ENCODE measurements at regions not wholly inside any gene's neighbourhood (a gene's known extent, or its start where the extent isn't known, plus 50 kb on each side); places are given as distances from the start of the nearest gene placed in this dataset.

DNA sequence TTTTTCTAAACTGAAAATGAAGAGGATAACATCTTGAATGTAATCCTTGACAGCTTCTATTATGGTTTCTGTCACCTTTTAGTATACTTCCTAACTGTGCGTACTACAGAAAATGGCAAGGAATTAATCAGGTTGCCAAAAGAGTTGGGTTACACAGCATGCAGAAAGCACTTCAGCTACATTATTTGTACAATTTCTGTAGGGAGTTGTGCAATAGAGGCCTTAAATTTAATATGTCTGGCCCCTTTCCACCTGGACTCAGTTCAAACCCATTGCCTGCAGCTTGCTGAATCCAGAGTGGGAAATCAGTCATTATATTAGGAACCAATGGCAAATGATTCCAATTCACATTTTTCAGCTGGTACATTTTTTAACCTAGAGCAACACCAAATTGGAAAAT, 549.7 kb downstream of the CSNK1G3 start:
- Histone ChIP-seq H3K4me1 (ENCODE audit: insufficient read depth, low read length) (no peaks in the 10 kb centered on the region), H4K5ac (ENCODE audit: insufficient read length, low read depth, low read length) (no peak overlapping the region), H3T11ph (ENCODE audit: low read length) (no peak overlapping the region), H2BK5ac (ENCODE audit: insufficient read length, low read length) (no peak overlapping the region), H3K23me2 (ENCODE audit: insufficient read length, low read depth, low read length, poor library complexity, severe bottlenecking) (no peaks in the 10 kb centered on the region), H3K9me3 (ENCODE audit: control insufficient read depth, low read depth, low read length) (no peaks in the 10 kb centered on the region), H3K18ac (ENCODE audit: insufficient read length, low read depth, low read length) (no peak overlapping the region), H4K91ac (ENCODE audit: insufficient read length, low read depth, low read length) (no peak overlapping the region), H3K14ac (ENCODE audit: insufficient read depth, low read length) (no peak overlapping the region), H3K23ac (ENCODE audit: insufficient read length, low read depth, low read length) (no peak overlapping the region), H3K4ac (ENCODE audit: low read depth, low read length) (no peak overlapping the region), H4K20me1 (ENCODE audit: control insufficient read depth, insufficient read depth, insufficient read length) (no peaks in the 10 kb centered on the region), H2AFZ (ENCODE audit: low read length) (no peak overlapping the region), H3K56ac (ENCODE audit: insufficient read length, low read depth, low read length) (no peak overlapping the region), H2BK12ac (ENCODE audit: insufficient read length, low read depth, low read length) (no peak overlapping the region), H3K4me2 (ENCODE audit: insufficient read depth, insufficient read length, low read length) (no peak overlapping the region), H2BK20ac (ENCODE audit: low read depth, low read length, poor library complexity, severe bottlenecking) (no peak overlapping the region), H3K79me1 (ENCODE audit: insufficient read depth, low read depth, low read length, poor library complexity, severe bottlenecking) (no peaks in the 10 kb centered on the region), H3K27ac (ENCODE audit: insufficient read length, low read depth, low read length) (no peak overlapping the region), H4K8ac (replicated peaks; ENCODE audit: insufficient read length, low read depth, low read length) (no peak overlapping the region), H2BK15ac (ENCODE audit: low read depth, low read length) (no peak overlapping the region), H2BK120ac (ENCODE audit: low read depth, low read length, poor library complexity, severe bottlenecking) (no peak overlapping the region), H3K79me2 (ENCODE audit: insufficient read depth, low read length) (no peaks in the 10 kb centered on the region), H3K27me3 (ENCODE audit: insufficient read depth, low read length) (no peaks in the 10 kb centered on the region), H2AK5ac (ENCODE audit: insufficient read length, low read length) (no peak overlapping the region), H3K9ac (ENCODE audit: extremely low read depth, insufficient read length, low read length) (no peak overlapping the region)
- H3K4me1 Mint-ChIP-seq = peaks cover 2 to 4% of the 10 kb centered on the region in 2 experiments; a peak in 3 of 4 replicates
- no peaks in the 10 kb centered on the region; the same call in 1 of the 2 replicates for H3K27me3 Mint-ChIP-seq (ENCODE audit: low read depth)
- H3K27ac Mint-ChIP-seq = no peak overlapping the region
- TF ChIP-seq, protein P1, sequence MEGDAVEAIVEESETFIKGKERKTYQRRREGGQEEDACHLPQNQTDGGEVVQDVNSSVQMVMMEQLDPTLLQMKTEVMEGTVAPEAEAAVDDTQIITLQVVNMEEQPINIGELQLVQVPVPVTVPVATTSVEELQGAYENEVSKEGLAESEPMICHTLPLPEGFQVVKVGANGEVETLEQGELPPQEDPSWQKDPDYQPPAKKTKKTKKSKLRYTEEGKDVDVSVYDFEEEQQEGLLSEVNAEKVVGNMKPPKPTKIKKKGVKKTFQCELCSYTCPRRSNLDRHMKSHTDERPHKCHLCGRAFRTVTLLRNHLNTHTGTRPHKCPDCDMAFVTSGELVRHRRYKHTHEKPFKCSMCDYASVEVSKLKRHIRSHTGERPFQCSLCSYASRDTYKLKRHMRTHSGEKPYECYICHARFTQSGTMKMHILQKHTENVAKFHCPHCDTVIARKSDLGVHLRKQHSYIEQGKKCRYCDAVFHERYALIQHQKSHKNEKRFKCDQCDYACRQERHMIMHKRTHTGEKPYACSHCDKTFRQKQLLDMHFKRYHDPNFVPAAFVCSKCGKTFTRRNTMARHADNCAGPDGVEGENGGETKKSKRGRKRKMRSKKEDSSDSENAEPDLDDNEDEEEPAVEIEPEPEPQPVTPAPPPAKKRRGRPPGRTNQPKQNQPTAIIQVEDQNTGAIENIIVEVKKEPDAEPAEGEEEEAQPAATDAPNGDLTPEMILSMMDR (conservative IDR thresholded peaks at IDR 0.05) = no peak
- no CpG with 5 or more reads among the region's 1 CpG for WGBS (ENCODE audit: extremely low coverage, insufficient read length, low lambda C conversion rate)
- H3K36me3 Mint-ChIP-seq (ENCODE audit: insufficient read depth in 1 of 3, low read depth in 3 of 3) = peaks cover 0 to 6% (median 3%) of the 10 kb centered on the region in 3 experiments; a peak in 3 of 7 replicates
- H3K4me3 Mint-ChIP-seq = no peak overlapping the region
- DNase-seq = no peak
- H3K9me3 Mint-ChIP-seq = peaks cover 5 to 8% of the 10 kb centered on the region in 2 experiments; a peak in 4 of 5 replicates
